Glutamatergic neuron (in vitro differentiated cells): ENCODE measurements at regions not wholly inside any gene's neighbourhood (a gene's known extent, or its start where the extent isn't known, plus 50 kb on each side); places are given as distances from the start of the nearest gene placed in this dataset.

Source experiments
- DNase-seq: peaks from one replicate; pipeline ENCODE4 v3.0.0; 2022
- H3K27ac Mint-ChIP-seq: one replicate; pipeline ENCODE4 v1.8.0; 2020; ENCODE audit warnings: mild to moderate bottlenecking, mixed read lengths, inconsistent platforms; ENCODE audit not compliant: unreplicated experiment
- H3K27me3 Mint-ChIP-seq: one replicate; pipeline ENCODE4 v1.8.0; 2020; ENCODE audit warnings: mild to moderate bottlenecking, moderate library complexity, mixed read lengths, inconsistent platforms; ENCODE audit not compliant: unreplicated experiment
- H3K36me3 Mint-ChIP-seq: one replicate; pipeline ENCODE4 v1.8.0; 2020; ENCODE audit warnings: mild to moderate bottlenecking, mixed read lengths, inconsistent platforms; ENCODE audit not compliant: unreplicated experiment
- H3K4me1 Mint-ChIP-seq: one replicate; pipeline ENCODE4 v1.8.0; 2020; ENCODE audit warnings: mild to moderate bottlenecking, low read depth, mixed read lengths, inconsistent platforms; ENCODE audit not compliant: unreplicated experiment
- H3K4me3 Mint-ChIP-seq: one replicate; pipeline ENCODE4 v1.8.0; 2020; ENCODE audit warnings: mild to moderate bottlenecking, mixed read lengths, inconsistent platforms; ENCODE audit not compliant: unreplicated experiment
- H3K9me3 Mint-ChIP-seq: one replicate; pipeline ENCODE4 v1.8.0; 2020; ENCODE audit warnings: mild to moderate bottlenecking, moderate library complexity, mixed read lengths, inconsistent platforms; ENCODE audit not compliant: unreplicated experiment
- TF ChIP-seq, protein P1 (sequence below): fragments of 200-600 bp; sonication (generic); IDR thresholded peaks from one replicate; pipeline ENCODE4 v1.5.0; 2021; ENCODE audit not compliant: partially characterized antibody, unreplicated experiment

DNA sequence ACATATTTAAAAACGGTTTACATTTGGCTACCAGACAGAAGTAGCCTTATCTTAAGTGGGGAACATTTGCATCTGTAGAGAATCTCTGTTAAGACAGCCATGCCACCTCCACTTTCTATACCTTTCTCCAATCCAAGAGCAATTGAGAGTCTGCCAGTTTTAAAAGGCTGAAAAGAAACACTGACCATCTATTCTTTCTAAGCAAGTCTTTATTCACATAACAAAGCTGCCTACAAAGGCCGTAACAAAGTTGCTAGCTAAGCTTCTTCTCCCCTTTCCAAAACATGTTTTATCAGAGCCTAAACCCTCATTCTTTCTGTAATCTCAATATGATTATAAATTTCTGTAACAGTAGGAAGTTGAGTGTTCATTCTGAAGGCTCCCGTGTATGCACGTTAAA, 1078.3 kb downstream of the NCAM2 start:
- Mint-ChIP-seq H3K4me1 (no peaks in the 10 kb centered on the region), H3K27ac (no peak overlapping the region), H3K9me3 (peaks cover 3% of the 10 kb centered on the region), H3K4me3 (no peak overlapping the region), H3K36me3 (no peaks in the 10 kb centered on the region), H3K27me3 (no peaks in the 10 kb centered on the region)
- TF ChIP-seq, protein P1, sequence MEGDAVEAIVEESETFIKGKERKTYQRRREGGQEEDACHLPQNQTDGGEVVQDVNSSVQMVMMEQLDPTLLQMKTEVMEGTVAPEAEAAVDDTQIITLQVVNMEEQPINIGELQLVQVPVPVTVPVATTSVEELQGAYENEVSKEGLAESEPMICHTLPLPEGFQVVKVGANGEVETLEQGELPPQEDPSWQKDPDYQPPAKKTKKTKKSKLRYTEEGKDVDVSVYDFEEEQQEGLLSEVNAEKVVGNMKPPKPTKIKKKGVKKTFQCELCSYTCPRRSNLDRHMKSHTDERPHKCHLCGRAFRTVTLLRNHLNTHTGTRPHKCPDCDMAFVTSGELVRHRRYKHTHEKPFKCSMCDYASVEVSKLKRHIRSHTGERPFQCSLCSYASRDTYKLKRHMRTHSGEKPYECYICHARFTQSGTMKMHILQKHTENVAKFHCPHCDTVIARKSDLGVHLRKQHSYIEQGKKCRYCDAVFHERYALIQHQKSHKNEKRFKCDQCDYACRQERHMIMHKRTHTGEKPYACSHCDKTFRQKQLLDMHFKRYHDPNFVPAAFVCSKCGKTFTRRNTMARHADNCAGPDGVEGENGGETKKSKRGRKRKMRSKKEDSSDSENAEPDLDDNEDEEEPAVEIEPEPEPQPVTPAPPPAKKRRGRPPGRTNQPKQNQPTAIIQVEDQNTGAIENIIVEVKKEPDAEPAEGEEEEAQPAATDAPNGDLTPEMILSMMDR: no peak
- no peak for DNase-seq

DNA sequence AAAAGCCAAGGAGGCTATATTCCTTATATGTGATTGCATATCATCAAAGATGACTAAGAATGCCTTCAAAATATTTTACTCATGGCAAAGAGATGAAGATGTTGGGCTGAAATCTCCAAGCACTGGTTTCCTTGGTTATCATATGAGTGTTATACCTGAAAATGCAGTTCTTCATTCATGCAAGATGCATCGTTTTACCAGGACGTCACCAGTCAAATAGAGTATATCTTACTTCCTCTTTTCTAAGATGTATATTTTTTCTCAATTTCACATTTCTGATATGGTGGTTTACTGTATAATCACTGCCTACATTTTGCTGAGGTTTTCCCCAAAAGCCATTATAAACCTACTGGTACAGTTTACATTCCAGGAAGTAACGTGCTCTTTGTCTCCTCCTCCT, 1085.7 kb downstream of the NCAM2 start:
- no peak for DNase-seq
- H3K9me3 Mint-ChIP-seq: peaks cover 5% of the 10 kb centered on the region
- no peak overlapping the region for H3K4me3 Mint-ChIP-seq
- TF ChIP-seq, protein P1: no peak
- no peaks in the 10 kb centered on the region for H3K36me3 Mint-ChIP-seq
- H3K27ac Mint-ChIP-seq: no peak overlapping the region
- no peaks in the 10 kb centered on the region for H3K27me3 Mint-ChIP-seq
- no peaks in the 10 kb centered on the region for H3K4me1 Mint-ChIP-seq

DNA sequence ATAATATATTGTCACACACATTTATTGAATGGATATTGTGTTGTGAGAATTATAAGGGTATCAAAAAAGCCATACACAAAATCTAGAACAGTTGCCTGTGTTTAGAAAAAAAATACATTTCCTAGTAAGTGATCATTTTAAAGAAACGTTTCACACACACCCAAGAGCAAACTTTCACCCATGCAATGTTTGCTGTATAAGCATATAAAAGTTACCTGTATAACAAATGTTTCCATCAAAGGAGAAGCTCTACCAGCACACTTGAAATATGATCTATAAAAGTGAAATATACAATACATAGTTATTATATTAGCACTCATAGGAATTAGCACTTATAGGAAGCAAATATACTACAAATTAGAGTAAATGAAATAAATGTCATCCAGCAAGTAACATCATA, 1098.1 kb downstream of the NCAM2 start:
- TF ChIP-seq, protein P1: no peak
- Mint-ChIP-seq H3K27ac (no peak overlapping the region), H3K4me1 (no peaks in the 10 kb centered on the region), H3K9me3 (no peaks in the 10 kb centered on the region), H3K4me3 (no peak overlapping the region), H3K27me3 (peaks cover 3% of the 10 kb centered on the region), H3K36me3 (no peaks in the 10 kb centered on the region)
- no peak for DNase-seq

DNA sequence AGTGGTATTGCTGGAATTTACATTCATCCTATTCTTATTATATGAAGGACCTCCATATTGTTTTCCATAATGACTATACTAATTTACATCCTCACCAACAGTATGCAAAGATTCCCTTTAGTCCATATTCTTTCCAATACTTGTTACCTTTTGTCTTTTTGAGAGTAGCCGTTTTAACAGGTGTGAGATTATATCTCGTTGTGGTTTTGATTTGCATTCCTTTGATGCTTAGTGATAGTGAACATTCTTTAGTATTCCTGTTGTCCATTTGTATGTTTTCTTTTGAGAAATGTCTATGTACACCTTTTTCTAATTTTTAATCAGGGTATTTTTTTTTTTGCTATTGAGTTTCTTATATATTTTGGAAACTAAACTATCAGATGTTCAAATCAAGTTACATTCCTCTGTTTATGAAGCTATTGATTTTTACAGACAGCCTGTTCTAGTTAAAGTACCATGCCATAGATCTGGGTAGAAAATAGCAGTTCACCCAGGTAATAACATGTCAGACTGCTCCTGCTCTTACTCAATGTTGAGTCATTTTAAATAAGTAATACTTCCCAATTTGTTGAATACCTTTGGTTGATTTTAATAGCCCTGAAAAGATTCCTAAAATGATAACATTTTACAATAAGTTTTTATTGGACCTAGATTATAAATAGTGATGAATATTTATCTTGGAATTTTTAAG, 1108.7 kb downstream of the NCAM2 start:
- H3K9me3 Mint-ChIP-seq: peaks cover 1% of the 10 kb centered on the region
- H3K27ac Mint-ChIP-seq: no peak overlapping the region
- no peaks in the 10 kb centered on the region for H3K4me1 Mint-ChIP-seq
- no peak overlapping the region for H3K4me3 Mint-ChIP-seq
- no peaks in the 10 kb centered on the region for H3K27me3 Mint-ChIP-seq
- TF ChIP-seq, protein P1: no peak
- no peaks in the 10 kb centered on the region for H3K36me3 Mint-ChIP-seq
- no peak for DNase-seq

DNA sequence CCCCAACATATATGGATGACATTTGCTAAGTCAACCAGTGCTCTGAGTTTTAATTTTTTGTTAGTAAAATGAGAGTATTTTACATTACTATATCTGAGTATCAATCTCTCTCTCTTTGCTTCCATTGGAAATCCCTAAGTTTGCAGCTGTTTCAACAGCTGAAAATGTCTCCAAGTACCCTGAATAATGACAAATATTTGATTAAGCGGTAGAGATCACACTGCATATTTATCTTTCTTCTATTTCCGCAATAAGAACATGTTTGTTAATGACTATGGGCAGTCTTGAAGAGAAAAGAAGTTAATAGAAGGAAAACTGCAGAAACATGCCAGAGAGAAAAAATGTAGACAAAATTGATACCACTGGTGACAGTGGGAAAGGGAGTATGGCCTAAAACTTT, 1117.5 kb downstream of the NCAM2 start:
- no peak for DNase-seq
- Mint-ChIP-seq H3K4me1 (no peaks in the 10 kb centered on the region), H3K4me3 (no peak overlapping the region), H3K27ac (no peak overlapping the region), H3K27me3 (no peaks in the 10 kb centered on the region), H3K9me3 (no peaks in the 10 kb centered on the region), H3K36me3 (no peaks in the 10 kb centered on the region)
- TF ChIP-seq, protein P1: no peak
